NCI-H524 (cell line): ENCODE measurements at regions not wholly inside any gene's neighbourhood (a gene's known extent, or its start where the extent isn't known, plus 50 kb on each side); places are given as distances from the start of the nearest gene placed in this dataset.

Source experiments
- DNase-seq, 2 experiments: peaks; one replicate each; lab custom pipeline; 2025; lab: John Stamatoyannopoulos, UW

DNA sequence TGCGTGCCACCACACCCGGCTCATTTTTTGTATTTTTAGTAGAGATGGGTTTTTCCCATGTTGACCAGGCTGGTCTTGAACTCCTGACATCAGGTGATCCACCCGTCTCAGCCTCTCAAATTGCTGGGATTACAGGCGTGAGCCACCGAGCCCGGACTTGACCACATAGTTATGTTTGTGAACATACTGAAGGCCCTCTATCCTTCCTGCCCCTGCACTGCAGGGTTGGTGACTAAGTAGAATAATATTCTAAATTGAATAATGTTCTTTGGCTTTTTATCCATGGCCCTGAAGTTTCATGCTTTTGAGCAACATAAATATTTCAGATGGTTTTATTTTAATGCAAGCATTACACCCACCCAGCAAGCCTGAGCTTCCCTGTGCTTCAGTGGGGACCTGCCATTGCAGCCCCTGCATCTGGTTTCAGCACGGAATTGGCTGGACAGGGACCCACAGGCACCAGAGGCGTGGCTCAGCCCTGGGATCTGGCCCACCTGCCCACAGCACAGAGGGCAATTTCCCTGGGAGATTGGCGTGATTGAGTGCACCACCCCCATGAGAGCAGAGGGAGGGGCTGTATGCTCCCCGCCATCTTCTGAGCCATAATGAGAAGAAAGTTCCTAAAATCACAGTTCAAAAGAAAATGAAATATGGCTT lies 460.5 kb downstream of the BRD1 start:
- no peak for DNase-seq

DNA sequence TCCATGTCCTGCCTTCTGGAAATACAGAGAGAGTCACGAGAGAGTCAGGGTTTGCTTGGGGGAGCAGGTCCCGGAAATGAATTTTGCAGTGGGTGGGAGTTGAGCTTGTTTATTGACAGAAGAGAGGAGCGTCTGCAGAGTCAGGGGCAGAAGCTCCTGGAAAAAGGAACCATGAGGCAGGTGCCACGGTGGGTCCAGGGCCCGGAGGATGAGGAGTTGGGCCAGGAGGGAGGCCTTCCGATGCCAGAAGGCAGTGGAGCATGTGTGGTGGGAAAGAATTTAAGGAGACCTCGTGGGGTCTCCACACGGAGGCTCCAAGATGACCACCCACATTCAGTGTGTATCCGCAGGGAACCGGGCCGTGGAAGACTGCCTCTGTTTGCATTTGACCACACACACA lies 461.2 kb downstream of the BRD1 start:
- no peak for DNase-seq

DNA sequence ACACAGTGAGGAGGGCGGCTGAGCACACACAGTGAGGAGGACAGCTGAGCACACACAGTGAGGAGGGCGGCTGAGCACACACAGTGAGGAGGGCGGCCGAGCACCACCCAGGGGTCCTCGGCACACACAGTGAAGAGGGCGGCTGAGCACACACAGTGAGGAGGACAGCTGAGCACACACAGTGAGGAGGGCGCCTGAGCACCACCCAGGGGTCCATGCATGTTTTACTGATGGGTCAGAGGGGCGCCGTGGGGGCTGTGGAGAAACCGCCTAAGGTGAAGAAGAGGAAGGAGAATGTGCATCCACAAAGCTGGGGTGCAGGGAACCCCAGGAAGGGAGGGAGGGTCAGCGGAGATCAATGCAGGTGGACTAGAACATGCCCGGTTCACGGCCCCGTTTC lies 461.8 kb downstream of the BRD1 start:
- DNase-seq = no peak

DNA sequence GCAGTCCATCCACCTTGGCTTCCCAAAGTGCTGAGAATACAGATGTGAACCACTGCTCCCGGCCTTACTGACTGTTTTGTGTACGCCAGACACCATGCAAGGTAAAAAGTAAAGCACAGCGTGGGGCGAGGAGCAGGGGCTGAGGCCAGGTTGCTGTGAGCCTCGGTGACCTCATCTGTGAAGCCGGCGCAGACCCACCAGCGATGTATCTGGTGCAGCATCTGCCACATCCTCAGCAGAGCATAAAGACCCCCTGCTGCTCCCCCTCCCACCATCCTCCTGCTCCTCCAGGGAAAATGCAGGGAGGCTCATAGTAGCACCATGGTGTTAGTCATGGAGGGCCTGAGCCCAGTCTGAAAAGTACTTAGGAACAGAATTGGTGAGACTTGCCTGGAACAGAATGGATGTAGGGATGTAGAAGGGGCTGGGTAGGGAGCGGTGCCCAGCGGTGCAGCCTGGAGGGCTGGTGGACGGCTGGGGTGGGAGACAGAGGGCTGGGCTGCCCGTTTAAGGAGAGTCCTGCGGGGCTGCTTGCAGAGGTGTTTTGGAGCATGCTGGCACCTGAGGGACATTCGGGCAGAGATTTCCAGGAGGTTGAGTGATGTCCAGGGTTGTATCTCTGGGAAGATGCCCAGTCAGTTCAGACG lies 462.4 kb downstream of the BRD1 start:
- DNase-seq = no peak

DNA sequence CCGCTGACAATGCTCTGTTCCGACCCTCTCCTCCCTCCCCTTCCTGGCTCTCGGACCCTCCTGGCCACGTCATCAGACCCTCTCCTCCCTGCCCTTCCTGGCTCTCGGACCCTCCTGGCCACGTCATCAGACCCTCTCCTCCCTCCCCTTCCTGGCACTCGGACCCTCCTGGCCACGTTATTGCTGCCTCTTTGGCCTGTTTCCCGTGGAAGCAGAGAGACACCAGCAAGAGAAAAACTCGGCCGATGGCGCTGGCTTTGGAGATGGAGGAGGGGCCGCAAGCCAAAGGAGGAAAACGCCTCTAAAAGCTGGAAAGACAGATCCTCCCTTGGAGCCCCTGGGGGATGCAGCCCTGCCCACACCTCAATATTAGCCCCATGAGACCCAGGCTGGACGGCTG lies 463.3 kb downstream of the BRD1 start:
- no peak for DNase-seq

DNA sequence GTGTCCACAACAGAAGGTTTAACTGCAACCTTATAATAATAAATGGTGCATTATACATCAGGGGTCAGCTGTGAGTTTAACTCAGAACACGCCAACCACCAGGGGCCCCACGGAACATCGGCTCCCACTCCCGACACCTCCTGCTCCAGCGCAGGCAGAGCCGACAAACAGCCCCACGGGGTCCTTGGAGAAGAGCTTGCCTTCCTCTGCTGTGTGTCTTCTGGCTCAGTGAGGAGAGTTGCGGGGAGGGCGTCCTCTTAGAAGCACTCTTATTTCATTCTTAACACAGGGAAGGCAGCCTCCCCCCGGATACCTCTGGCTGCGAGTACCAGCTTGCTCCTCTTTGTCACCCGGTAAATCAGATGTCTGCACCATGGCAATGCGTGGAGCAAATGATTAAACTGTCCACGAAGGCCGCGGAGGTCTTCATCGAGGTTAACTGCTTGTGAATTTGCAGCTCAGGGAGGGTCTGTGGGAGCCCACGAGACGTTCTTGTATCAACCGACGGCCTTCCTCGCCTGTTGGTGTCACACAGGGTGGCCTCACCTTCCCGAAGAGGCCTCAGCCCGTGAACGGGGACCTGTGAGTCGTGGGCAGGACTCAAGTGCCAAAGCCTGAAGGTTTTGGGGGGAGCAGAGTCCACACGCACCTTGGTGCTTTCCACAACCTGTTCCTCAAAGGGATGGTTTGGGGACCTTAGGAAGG lies 464.0 kb downstream of the BRD1 start:
- no peak for DNase-seq

DNA sequence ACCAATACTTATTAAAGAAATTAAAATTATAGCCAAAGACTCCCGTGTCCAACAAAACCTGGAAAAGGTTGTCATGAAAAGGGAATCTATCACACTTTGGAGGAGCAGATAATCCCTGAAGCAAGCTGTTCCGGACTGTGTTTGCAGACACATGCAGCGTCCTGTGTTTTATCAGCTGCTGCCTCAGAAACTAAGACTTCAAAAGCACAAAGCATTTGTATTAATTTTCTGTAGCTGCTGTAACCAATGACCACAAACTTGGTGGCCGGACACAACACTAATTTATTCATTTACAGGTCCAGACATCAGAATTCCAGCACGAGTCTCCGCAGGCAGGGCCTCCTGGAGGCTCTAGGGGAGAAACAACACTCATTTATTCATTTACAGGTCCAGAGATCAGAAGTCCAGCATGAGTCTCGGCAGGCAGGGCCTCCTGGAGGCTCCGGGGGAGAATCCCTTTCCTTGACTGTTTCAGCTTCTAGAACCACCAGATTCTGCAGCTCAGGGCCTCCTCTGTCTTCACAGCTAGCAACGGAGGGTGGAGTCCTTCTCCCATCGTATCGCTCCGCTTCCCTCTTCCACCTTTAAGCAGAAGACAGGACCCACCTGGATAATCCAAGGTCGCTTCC lies 465.3 kb downstream of the BRD1 start:
- DNase-seq = peak; percentile 38 to 60

DNA sequence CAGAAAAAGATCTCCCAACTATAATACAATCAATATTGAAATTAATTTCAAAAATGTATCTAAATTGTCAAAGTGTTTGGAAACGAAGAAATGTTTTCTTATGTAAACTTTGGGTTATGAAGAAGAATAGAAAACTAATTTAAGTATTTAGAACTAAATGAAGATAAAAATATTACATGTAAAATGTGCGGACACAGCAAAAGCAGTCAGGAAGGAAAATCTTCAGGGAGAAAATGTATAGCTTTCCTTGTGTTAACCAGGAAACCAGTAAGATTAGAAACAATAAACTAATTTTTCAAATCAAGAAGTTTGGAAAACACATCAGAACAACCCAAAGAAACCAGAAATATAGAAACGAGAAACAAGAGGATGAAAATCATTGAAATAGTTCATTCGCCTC lies 466.5 kb downstream of the BRD1 start:
- no peak for DNase-seq

DNA sequence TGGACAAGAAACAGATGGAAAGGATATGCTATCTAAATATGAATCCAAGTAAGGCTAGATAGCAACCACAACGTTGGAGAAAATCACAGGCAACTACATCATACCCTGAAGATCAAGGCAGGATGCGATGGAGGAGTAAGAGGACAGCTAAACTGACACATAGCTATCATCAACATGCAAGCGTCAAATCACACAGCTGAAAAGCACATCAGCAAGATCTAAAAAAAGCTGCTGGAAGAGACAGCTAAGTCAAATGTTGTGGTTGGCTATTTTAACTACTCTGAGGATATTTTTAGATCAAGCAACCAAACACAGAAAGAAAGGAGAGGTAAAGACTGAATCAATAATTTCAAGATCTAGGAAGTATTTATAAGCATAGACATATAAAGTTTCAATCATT lies 466.9 kb downstream of the BRD1 start:
- no peak for DNase-seq

DNA sequence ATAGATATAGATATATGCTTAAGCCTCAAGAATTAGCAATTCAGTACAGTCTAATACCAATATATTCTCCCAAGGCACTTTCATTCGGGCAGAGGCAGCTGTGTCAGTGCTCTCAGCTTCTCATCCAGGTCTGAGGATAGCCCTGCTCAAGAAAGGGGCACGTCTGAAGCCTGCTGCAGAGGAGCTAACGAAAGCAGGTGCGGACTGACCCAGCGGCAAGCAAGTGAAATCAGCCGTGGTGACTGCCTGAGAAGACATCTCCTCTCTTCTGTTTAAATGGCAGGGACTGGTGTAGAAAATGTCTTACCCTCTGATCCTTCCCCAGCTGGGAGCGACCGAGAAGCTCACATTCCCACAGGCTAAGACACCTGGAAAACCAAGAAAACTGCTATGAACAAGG lies 468.6 kb downstream of the BRD1 start:
- DNase-seq = no peak

DNA sequence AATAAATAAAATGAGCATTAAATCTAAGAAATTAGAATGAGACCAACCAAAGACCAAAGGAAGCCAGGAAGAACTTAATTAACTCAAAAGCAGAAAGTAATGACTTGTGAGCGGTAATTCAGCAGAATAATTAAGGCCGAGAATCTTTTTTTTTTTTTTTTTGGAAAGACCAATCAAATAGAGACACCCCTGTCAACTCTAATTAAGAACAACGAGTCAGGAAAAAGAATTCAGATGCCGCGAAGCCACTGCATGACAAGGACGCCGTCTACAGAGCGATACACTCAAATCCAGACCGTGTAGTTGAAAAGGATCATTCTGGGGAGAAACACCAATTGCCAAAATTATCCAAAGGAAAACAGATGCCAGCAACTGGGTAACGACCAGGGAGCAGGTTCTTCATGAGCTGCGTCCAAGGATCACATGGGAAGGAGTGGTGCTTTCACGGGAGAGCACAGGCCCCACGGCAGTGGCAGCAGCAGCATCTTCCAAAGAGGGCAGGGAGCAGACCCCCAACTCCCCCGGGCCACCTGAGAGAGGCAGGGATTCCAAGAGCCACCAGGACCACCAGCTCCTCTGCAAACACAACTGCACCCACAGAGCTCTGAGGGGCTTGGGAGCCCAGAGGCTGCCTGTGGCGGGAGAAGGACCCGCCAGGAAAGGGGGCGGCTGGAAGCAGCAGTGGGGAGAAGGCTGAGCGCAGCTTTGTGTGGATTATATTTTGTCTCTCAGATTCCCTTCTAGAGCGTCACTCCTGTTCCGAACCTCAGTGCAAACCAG lies 469.8 kb downstream of the BRD1 start:
- DNase-seq = no peak

DNA sequence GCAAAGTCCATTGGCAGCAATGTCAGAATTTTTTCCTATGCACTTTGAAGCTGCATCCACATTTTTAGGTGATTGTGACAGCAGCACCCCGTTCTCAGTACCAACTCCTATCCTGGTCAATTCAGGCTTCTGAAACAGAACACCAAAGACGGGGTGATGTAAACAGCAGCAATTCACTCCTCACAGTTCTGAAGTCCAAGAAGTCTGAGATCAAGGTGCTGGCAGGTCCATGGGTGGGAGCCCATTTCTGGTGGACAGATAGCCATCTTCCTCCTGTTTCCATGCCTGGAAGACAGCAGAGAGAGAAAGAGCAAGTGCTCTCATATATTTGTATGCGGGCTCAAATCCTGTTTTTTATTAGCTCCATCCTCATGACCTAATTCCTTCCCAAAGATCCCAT lies 471.2 kb downstream of the BRD1 start:
- DNase-seq = no peak

DNA sequence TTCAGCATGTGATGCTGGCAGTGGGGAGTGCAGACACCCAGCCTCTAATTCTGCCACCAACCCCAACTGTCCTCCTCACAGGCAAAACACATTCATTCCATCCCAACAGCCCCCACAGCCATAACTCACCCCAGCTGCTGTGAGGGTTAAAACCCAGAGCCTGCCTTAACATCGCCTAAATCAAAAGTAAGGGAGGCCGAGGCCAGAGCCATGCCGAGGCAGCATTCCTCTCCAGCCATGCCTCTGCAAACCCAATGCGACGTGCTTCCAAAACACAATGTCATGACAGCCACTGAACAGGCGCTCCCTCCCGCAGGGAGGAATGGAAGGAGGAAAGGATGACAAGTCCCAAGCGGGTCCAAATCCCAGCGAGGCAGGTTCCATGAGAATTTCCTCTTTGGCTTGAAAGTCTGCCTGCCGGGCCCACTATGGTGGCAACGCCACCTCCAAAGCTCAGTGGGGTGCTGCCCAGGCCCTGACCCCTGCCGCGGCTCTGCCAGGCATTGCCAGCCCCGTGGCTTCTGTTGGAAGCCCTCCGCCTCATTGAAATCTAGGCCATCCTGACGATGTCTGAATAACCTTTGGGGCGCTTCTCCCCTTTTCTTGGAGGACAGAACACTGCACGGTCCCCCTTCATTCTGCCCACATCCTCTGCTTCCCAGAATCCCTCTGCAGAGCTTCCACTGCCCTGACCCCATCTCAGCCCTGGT lies 472.3 kb downstream of the BRD1 start:
- no peak for DNase-seq

DNA sequence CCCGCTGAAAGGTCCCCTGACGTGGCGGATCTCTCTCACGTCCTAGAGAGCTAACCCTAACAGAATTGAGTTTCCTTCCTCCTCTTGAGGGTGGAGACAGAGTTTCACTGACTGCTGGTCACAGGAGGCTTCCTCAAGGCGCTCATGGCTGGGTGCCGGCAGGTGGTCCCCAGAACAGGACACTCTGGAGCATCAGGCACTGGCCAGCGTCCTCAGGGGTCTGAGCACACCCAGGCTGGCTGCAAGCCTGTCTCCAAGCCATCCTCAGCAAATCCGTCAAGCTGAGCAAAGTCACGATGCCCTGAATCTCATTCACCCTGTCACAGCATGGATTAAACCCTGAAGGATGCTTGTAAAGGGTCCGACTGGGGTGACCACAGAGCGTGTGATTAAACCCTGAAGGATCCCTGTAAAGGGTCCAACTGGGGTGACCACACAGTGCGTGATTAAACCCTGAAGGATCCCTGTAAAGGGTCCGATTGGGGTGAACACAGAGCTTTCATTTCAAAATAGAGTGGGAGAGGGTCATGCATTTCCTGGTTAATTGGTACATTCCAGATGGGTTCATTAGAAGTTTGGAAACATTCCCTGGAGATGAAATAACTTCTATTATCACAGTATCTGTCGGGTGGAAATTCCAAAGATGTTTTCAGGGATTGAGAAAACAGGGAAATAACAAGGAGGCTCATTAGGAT lies 473.0 kb downstream of the BRD1 start:
- DNase-seq = no peak

DNA sequence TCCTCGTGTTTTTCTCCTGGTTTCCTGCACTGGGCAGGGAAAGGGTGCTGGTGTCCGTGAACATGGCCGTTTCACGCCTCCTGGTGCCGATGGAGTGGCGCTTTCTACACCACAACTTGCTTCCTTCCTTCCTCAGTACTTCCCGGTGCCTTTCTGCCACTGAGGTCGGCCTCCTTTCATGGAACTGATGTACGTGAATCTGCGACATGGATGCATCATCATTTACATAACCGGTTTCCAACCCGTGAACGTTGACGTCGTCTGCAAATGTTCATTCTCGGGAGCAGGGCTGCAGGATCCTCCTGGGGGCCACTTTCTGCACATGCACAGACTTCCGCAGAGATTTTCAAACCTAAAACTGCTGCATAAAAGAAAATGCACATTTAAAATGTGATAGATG lies 474.4 kb downstream of the BRD1 start:
- no peak for DNase-seq

DNA sequence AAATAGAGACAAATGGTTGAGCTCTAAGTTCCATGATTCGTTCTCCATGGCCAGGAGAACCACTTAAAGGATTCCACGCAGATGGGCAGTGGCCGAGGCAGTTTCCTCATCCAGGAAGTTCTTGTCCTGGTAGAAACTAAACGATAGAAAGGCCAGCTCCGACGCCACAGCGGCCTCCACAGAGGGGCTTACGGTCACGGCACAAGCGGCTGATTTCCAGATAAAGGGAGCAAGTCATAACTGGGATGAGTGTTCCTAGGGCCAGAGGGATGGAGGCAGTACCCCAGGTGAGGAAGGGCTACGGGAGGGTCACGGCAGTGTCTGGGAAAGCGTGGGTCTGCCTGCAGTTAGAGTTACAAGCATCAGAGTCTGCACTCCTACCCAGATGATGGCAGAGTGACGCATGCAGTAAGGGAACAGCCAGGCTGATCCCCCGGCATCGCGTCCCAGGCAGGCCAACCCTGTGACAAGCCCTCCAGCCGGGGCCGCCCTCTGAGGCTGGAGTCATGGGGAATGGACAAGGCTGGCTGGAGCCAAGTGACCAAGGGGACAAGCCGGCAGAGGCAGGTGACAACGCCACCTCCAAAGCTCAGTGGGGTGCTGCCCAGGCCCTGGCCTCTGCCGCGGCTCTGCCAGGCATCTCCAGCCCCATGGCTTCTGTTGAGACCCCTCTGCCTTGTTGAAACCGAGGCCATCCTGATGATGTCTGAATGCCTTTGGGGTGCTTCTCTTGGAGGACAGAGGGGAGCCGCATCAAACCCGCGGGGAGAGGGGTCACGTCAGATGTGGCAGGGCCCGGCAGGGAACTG lies 475.1 kb downstream of the BRD1 start:
- DNase-seq = no peak

DNA sequence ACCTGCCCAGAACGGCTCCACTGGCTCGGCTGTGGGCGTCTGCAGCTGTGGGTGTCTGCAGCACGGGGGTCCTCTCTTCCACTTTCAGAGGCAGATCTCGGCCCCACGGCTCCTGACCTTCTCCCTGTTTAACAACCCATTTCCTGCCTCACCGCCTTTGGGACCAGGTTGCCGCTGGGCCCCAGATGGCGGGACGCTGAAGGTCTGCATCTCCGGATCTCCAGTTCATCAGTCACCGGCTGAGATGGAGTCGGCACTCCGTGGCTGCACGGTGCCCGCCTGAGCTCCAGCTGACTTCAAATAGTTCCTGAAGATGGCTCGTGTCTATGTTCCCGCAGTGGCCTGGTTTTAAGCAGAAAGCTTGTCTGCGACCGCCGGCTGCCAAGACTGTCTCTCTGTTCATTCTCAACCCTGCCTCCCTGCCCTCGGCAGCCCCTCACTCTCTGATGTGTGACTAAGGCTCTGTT lies 475.9 kb downstream of the BRD1 start:
- DNase-seq = no peak

DNA sequence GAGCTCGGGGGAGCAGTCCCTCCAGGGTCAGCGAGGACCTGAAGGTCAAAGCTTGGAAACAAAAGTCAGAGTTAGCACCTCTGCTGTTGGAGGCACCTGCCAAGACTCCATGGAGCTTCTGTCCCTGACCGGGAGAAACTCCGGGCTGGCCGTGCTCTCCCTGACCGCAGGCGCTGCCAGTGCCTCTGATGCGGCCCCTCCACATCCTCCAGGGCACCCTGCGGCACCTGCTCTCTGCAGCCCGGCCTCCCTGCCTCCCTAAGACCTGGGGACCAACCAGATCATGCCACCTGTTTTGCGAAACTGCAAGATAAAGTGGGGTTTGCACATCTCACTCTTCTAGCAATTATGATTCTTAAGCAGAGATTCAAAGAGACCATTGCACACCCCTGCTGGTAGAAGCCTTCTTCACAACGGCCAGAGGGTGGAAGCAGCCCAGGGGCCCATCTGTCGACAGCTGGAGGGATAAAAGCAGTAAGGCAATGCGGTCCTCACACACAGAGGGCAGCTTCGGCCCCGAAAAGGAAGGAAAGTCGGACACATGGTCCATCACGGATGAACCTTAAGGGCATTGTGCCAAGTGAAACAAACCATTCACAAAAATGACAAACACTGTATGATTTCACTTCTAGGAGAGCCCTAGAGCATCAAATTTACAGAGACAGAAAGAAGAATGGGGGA lies 477.1 kb downstream of the BRD1 start:
- peak; percentile 53 to 85 for DNase-seq

DNA sequence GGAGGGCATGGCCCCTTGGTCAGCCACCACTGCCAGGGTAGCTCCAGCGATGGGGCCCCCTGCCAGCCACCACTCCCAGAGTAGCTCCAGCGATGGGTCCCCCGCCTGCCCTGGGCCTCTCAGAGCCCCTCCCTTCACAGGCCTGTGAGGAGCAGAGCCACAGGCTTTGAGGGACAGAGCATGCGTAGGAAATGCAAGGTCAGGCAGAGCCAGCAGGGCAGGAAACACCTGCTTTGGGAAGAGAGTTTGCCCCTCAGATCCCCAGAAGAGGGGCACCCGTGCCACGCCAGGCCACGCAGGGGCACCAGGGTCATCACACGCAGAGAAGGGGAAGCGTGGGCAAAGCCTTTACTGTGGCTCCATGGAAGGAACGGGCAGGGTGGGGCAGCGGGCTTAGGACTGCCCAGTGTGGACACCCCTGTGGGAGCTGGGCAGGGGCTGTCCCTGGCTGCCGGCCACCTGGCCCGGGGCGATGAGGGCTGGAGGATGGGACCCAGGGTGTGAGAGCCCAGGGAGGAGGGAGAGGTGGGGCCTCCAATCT lies 477.8 kb downstream of the BRD1 start:
- no peak for DNase-seq
